Central memory CD4-positive, alpha-beta T cell (primary cell): ENCODE measurements at regions not wholly inside any gene's neighbourhood (a gene's known extent, or its start where the extent isn't known, plus 50 kb on each side); places are given as distances from the start of the nearest gene placed in this dataset.

Experiments
- DNase-seq: peaks from one replicate; pipeline ENCODE4 v3.0.0; 2022

- peak; percentile 50 for DNase-seq
Measured at GRCh38 chr18:54717673-54718407, 110.4 kb upstream of the RAB27B start.

- no peak for DNase-seq
Measured at GRCh38 chr18:54718408-54718773, 109.9 kb upstream of the RAB27B start.

- no peak for DNase-seq
Measured at GRCh38 chr18:54720620-54721019, 107.7 kb upstream of the RAB27B start.

GRCh38 chr18:54726143-54726542 is 102.1 kb upstream of the RAB27B start:
- DNase-seq, result no peak

- DNase-seq, result no peak
Measured at GRCh38 chr18:54734059-54734458, 94.2 kb upstream of the RAB27B start.

- DNase-seq, result no peak
Measured at GRCh38 chr18:54736981-54737380, 91.3 kb upstream of the RAB27B start.

- DNase-seq, result no peak
Measured at GRCh38 chr18:54737986-54738385, 90.3 kb upstream of the RAB27B start.

- DNase-seq, result no peak
Measured at GRCh38 chr18:54739476-54739875, 88.8 kb upstream of the RAB27B start.

- no peak for DNase-seq
Measured at GRCh38 chr18:54740136-54740846, 88.0 kb upstream of the RAB27B start.

GRCh38 chr18:54742120-54742519 is 86.2 kb upstream of the RAB27B start:
- DNase-seq, result no peak

- no peak for DNase-seq
Measured at GRCh38 chr18:54742659-54743604, 85.3 kb upstream of the RAB27B start.

GRCh38 chr18:54743605-54743995 is 84.7 kb upstream of the RAB27B start:
- no peak for DNase-seq

GRCh38 chr18:54749291-54749690 is 79.0 kb upstream of the RAB27B start:
- no peak for DNase-seq

GRCh38 chr18:54750350-54750749 is 77.9 kb upstream of the RAB27B start:
- no peak for DNase-seq

- DNase-seq, result no peak
Measured at GRCh38 chr18:54752185-54752584, 76.1 kb upstream of the RAB27B start.

GRCh38 chr18:54755456-54755855 is 72.8 kb upstream of the RAB27B start:
- DNase-seq, result no peak

- DNase-seq, result no peak
Measured at GRCh38 chr18:54762386-54762785, 65.9 kb upstream of the RAB27B start.

- DNase-seq, result no peak
Measured at GRCh38 chr18:54764786-54765185, 63.5 kb upstream of the RAB27B start.

- no peak for DNase-seq
Measured at GRCh38 chr18:54765636-54766375, 62.5 kb upstream of the RAB27B start.

GRCh38 chr18:54766634-54767033 is 61.6 kb upstream of the RAB27B start:
- no peak for DNase-seq

- DNase-seq, result no peak
Measured at GRCh38 chr18:54767098-54767497, 61.2 kb upstream of the RAB27B start.
